ENCODE measurements at regions not wholly inside any gene's neighbourhood (a gene's known extent, or its start where the extent isn't known, plus 50 kb on each side); places are given as distances from the start of the nearest gene placed in this dataset.
A peak's percentile ranks its signal among the peaks of the same experiment; 100 is the strongest.

DNA sequence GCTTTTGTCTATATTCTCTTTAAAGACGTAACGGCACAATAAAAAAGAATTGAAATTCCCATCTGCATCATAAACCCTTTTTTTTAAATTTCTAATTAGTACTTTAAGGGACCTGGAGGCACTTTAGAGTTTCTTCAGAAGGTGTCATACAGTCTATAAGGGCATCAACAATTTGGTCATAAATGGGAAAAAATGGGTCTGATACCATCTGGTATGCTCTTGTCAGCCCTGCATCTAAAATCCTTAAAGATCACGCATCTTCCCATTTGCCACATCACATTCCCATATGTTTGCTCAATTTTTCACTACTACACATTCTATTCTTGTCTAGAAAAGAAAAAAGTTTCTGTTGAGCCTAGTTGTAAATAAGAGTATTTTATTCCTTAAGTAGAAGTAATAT is 53.8 kb downstream of the COX7C start:
- CTCF ChIA-PET, result no interaction called here
- DNase-seq (ENCODE audit: extremely low spot score), result no peak

DNA sequence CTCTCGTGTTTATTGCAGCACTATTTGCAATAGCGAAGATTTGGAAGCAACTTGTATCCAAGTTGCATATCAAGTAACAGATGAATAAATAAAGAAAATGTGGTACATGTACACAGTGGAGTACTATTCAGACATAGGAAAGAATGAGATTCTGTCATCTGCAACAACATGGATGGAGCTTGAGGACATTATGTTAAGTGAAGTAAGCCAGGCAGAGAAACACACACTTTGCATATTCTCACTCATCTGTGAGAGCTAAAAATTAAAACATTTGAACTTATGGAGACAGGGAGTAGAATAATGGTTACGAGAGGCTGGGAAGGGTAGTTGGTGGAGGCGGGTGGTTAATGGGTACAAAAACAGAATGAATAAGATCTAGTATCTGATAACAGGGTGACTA is 56.3 kb downstream of the COX7C start:
- ChIA-PET CTCF (interaction anchor here (1.9 to 2.7 kb wide), 2 partner anchors 10 to 21 kb away, joined by 4 to 10 read pairs; no protein-coding TSS in a partner anchor), POLR2A (no interaction called here)
- TF ChIP-seq, protein P1, sequence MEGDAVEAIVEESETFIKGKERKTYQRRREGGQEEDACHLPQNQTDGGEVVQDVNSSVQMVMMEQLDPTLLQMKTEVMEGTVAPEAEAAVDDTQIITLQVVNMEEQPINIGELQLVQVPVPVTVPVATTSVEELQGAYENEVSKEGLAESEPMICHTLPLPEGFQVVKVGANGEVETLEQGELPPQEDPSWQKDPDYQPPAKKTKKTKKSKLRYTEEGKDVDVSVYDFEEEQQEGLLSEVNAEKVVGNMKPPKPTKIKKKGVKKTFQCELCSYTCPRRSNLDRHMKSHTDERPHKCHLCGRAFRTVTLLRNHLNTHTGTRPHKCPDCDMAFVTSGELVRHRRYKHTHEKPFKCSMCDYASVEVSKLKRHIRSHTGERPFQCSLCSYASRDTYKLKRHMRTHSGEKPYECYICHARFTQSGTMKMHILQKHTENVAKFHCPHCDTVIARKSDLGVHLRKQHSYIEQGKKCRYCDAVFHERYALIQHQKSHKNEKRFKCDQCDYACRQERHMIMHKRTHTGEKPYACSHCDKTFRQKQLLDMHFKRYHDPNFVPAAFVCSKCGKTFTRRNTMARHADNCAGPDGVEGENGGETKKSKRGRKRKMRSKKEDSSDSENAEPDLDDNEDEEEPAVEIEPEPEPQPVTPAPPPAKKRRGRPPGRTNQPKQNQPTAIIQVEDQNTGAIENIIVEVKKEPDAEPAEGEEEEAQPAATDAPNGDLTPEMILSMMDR (IDR thresholded peaks at IDR 0.05; ENCODE audit: control extremely low read depth, extremely low read depth, low read depth, missing control alignments), result no peak
- DNase-seq (ENCODE audit: extremely low spot score), result no peak

More for the DNA sequence above, 53.8 kb downstream of the COX7C start:
- TF ChIP-seq, protein P1 (IDR thresholded peaks at IDR 0.05; ENCODE audit: control extremely low read depth, extremely low read depth, low read depth, missing control alignments), result no peak
- POLR2A ChIA-PET, result no interaction called here

DNA sequence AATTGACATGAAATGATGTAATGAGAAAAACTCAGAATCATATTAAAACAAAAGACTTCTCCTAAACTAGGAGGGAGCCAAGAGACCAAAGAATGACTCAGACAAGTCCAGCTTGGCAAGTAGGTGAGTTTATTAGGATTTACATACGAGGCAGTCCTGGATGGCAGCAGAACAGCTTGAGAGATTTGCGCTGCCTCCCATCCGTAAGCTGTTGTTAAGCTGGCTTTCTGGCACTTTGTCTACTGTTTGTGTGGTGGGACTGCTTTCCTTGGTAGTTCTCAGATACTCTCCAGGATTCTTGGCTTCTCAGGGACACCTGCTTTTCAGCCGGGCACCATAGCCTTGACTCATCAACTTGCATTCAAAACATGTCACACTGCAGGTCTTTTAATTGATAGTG is 57.6 kb downstream of the COX7C start:
- no peak for DNase-seq (ENCODE audit: extremely low spot score)
- TF ChIP-seq, protein P1 (IDR thresholded peaks at IDR 0.05; ENCODE audit: control extremely low read depth, extremely low read depth, low read depth, missing control alignments), result no peak
- POLR2A ChIA-PET, result no interaction called here
- CTCF ChIA-PET, result interaction anchor here (1.9 to 2.7 kb wide), 2 partner anchors 9 to 22 kb away, joined by 4 to 10 read pairs; no protein-coding TSS in a partner anchor

DNA sequence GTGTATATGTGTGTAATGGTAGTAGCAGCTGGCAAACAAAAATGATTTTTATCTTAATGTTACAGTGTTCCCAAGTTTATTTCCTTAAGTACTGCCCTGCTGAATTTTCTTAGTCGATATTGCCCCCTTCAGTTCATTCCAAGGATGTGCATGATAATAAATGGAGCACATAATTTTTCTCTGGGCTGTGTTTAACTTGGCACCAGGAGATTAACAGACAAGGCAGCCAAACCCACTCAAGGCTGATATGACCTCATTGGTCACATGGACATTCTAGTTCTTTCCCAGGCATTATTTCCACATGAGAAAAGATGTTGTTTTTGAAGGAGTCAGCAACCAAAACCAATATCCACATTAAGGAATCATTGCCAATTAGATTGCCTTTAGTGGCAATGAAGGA is 61.8 kb downstream of the COX7C start:
- CTCF ChIA-PET, result interaction anchor here (0.9 to 2.8 kb wide), 4 partner anchors 9 to 114 kb away, joined by 3 to 19 read pairs (median 5); no protein-coding TSS in a partner anchor
- peak; percentile 6 for DNase-seq (ENCODE audit: extremely low spot score)
- TF ChIP-seq, protein P1 (IDR thresholded peaks at IDR 0.05; ENCODE audit: control extremely low read depth, extremely low read depth, low read depth, missing control alignments), result peak; percentile 62
- POLR2A ChIA-PET, result no interaction called here

DNA sequence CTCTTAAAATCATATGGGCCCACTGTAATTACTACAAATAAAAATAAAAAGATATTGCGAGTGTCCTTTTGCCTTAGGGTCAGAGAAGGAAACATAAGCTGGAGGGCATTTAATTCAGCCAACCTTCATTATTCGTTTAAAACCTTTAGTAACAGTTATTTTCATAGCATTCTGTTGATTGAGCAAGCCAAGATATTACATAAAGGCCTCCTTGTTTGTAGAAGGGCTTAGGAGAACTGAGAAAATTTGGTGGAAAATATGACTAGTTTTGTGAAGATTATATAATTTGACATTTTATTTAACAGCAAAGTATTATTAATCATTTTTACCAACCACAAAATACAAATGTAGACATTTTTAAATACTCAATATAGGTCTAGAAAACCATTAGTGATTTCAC is 62.2 kb downstream of the COX7C start:
- DNase-seq (ENCODE audit: extremely low spot score), result no peak
- TF ChIP-seq, protein P1 (IDR thresholded peaks at IDR 0.05; ENCODE audit: control extremely low read depth, extremely low read depth, low read depth, missing control alignments), result no peak
- POLR2A ChIA-PET, result no interaction called here
- CTCF ChIA-PET, result interaction anchor here (1.4 to 2.8 kb wide), 2 partner anchors 9 to 13 kb away, joined by 5 to 19 read pairs; no protein-coding TSS in a partner anchor

DNA sequence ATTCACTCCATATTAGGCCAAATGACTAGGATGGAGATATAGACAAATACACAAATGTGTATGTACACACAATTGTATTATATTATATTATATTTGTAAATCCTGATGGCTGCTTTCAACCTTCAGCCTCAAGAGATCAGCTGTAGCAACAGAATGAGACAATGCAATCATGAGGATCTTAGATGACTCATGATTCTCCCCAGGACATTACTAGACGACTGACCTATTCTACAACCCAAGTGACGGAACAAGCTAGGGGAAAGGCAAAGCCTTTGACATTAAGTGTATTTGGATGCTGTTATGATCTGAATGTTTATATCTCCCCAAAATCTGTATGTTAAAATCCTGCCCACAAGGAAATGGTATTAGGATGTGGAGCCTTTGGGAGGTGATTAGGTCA is 66.5 kb downstream of the COX7C start:
- DNase-seq (ENCODE audit: extremely low spot score), result no peak
- ChIA-PET CTCF (interaction anchor here (2.5 kb wide), 1 partner anchor 10 kb away, joined by 10 read pairs; no protein-coding TSS in a partner anchor), POLR2A (no interaction called here)
- TF ChIP-seq, protein P1 (IDR thresholded peaks at IDR 0.05; ENCODE audit: control extremely low read depth, extremely low read depth, low read depth, missing control alignments), result no peak
